SK-N-SH treated with all-trans-retinoic acid at 6 μM for 48 hours (cell line): ENCODE measurements at regions not wholly inside any gene's neighbourhood (a gene's known extent, or its start where the extent isn't known, plus 50 kb on each side); places are given as distances from the start of the nearest gene placed in this dataset.

Source experiments
- ATAC-seq: fragments of 200-7000 bp; cut with Tn5 transposase; 3 replicates; pipeline ENCODE4 v1.9.1; 2020; ENCODE audit warnings: mild to moderate bottlenecking, moderate library complexity
- ARNTL ChIP-seq: fragments of 450-650 bp; formaldehyde crosslinking; IDR thresholded peaks from 2 replicates; pipeline ENCODE4 v1.5.0; 2020; ENCODE audit warnings: low read depth, mild to moderate bottlenecking, moderate library complexity, borderline replicate concordance
- CSRNP3 ChIP-seq: fragments of 250-450 bp; sonication (Bioruptor Pico); IDR thresholded peaks from 2 replicates; pipeline ENCODE4 v1.5.1; 2021; ENCODE audit warnings: mild to moderate bottlenecking, moderate library complexity
- ESRRG ChIP-seq: fragments of 250-450 bp; sonication (Bioruptor Pico); IDR thresholded peaks from 2 replicates; pipeline ENCODE4 v1.6.1; 2021; ENCODE audit warnings: mild to moderate bottlenecking
- GLIS3 ChIP-seq: fragments of 250-450 bp; sonication (Bioruptor Pico); IDR thresholded peaks from 2 replicates; pipeline ENCODE4 v1.5.0; 2020; ENCODE audit warnings: mild to moderate bottlenecking, moderate library complexity
- OSR1 ChIP-seq: fragments of 250-450 bp; sonication (Bioruptor Pico); IDR thresholded peaks from 2 replicates; pipeline ENCODE4 v1.8.0; 2022; ENCODE audit warnings: moderate library complexity, mild to moderate bottlenecking, inconsistent platforms
- PATZ1 ChIP-seq: fragments of 250-450 bp; sonication (Bioruptor Pico); IDR thresholded peaks from 2 replicates; pipeline ENCODE4 v1.8.0; 2020; ENCODE audit warnings: mild to moderate bottlenecking, moderate library complexity, borderline replicate concordance
- PPARA ChIP-seq: fragments of 250-450 bp; sonication (Bioruptor Pico); IDR thresholded peaks from 2 replicates; pipeline ENCODE4 v1.5.0; 2020; ENCODE audit warnings: mild to moderate bottlenecking, borderline replicate concordance
- RARB ChIP-seq: fragments of 250-450 bp; sonication (Bioruptor Pico); IDR thresholded peaks from 2 replicates; pipeline ENCODE4 v1.8.0; 2021; ENCODE audit warnings: mild to moderate bottlenecking, moderate library complexity
- SNAI2 ChIP-seq: fragments of 250-450 bp; sonication (Bioruptor Pico); IDR thresholded peaks from 2 replicates; pipeline ENCODE4 v1.5.0; 2020; ENCODE audit warnings: mild to moderate bottlenecking, moderate library complexity
- TOX ChIP-seq: fragments of 250-450 bp; sonication (Bioruptor Pico); IDR thresholded peaks from 2 replicates; pipeline ENCODE4 v1.8.0; 2021; ENCODE audit warnings: mild to moderate bottlenecking, moderate library complexity, borderline replicate concordance
- ZC3H10 ChIP-seq: fragments of 250-450 bp; sonication (Bioruptor Pico); IDR thresholded peaks from 2 replicates; pipeline ENCODE4 v1.5.1; 2021; ENCODE audit warnings: mild to moderate bottlenecking, moderate library complexity
- ZFP3 ChIP-seq: fragments of 250-450 bp; sonication (Bioruptor Pico); IDR thresholded peaks from 2 replicates; pipeline ENCODE4 v1.5.0; 2020; ENCODE audit warnings: mild to moderate bottlenecking, moderate library complexity
- ZFP30 ChIP-seq: fragments of 450-650 bp; formaldehyde crosslinking; IDR thresholded peaks from 2 replicates; pipeline ENCODE4 v1.5.0; 2022; ENCODE audit warnings: mild to moderate bottlenecking, moderate library complexity
- ZNF565 ChIP-seq: fragments of 450-650 bp; formaldehyde crosslinking; conservative IDR thresholded peaks from 2 replicates; pipeline ENCODE4 v1.5.0; 2020; ENCODE audit warnings: low read depth, mild to moderate bottlenecking, moderate library complexity
- ZNF8 ChIP-seq: fragments of 450-650 bp; formaldehyde crosslinking; IDR thresholded peaks from 2 replicates; pipeline ENCODE4 v1.5.0; 2020; ENCODE audit warnings: mild to moderate bottlenecking, moderate library complexity
- TF ChIP-seq, protein P1 (sequence below): fragments of 250-450 bp; sonication (Bioruptor Pico); IDR thresholded peaks from 2 replicates; pipeline ENCODE4 v1.5.0; 2020; ENCODE audit warnings: mild to moderate bottlenecking, moderate library complexity
- TF ChIP-seq, protein P2 (sequence below): fragments of 250-450 bp; sonication (Bioruptor Pico); IDR thresholded peaks from 2 replicates; pipeline ENCODE4 v1.5.1; 2020; ENCODE audit warnings: low read depth, mild to moderate bottlenecking, moderate library complexity
- TF ChIP-seq, protein P3 (sequence below): fragments of 250-450 bp; sonication (Bioruptor Pico); IDR thresholded peaks from 2 replicates; pipeline ENCODE4 v1.8.0; 2021; ENCODE audit warnings: low read depth, mild to moderate bottlenecking, moderate library complexity, borderline replicate concordance

GRCh38 chr12:125381373-125381772 is 316.1 kb downstream of the AACS start:
- TF ChIP-seq ESRRG: no peak
- no peak for TF ChIP-seq ZNF8 (CRISPR knock-in tag)
- TF ChIP-seq, protein P1, sequence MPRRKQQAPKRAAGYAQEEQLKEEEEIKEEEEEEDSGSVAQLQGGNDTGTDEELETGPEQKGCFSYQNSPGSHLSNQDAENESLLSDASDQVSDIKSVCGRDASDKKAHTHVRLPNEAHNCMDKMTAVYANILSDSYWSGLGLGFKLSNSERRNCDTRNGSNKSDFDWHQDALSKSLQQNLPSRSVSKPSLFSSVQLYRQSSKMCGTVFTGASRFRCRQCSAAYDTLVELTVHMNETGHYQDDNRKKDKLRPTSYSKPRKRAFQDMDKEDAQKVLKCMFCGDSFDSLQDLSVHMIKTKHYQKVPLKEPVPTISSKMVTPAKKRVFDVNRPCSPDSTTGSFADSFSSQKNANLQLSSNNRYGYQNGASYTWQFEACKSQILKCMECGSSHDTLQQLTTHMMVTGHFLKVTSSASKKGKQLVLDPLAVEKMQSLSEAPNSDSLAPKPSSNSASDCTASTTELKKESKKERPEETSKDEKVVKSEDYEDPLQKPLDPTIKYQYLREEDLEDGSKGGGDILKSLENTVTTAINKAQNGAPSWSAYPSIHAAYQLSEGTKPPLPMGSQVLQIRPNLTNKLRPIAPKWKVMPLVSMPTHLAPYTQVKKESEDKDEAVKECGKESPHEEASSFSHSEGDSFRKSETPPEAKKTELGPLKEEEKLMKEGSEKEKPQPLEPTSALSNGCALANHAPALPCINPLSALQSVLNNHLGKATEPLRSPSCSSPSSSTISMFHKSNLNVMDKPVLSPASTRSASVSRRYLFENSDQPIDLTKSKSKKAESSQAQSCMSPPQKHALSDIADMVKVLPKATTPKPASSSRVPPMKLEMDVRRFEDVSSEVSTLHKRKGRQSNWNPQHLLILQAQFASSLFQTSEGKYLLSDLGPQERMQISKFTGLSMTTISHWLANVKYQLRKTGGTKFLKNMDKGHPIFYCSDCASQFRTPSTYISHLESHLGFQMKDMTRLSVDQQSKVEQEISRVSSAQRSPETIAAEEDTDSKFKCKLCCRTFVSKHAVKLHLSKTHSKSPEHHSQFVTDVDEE (CRISPR knock-in tag): no peak

DNA sequence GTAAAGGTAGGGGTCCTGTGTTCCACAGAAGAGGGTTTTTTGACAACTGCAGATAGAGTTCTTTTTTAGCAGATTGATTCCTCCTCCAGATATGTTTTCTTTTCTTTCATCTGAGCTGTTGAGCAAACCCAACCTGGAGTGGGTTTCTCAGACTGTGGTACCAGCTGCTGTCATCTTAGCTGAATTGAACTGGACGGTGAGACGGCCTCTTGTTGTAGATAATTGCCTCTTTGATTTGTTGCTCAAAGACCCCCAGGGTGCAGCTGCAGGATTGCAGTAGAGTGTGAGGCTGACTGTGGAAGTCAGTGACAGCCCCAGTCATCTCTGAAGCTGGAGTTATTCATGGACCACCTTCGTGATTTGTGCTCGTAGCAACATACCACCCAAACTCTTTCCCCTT is 317.7 kb downstream of the AACS start:
- no peak for ATAC-seq
- no peak for TF ChIP-seq CSRNP3
- TF ChIP-seq PATZ1 (CRISPR knock-in tag): no peak
- no peak for TF ChIP-seq TOX (CRISPR knock-in tag)
- TF ChIP-seq, protein P2, sequence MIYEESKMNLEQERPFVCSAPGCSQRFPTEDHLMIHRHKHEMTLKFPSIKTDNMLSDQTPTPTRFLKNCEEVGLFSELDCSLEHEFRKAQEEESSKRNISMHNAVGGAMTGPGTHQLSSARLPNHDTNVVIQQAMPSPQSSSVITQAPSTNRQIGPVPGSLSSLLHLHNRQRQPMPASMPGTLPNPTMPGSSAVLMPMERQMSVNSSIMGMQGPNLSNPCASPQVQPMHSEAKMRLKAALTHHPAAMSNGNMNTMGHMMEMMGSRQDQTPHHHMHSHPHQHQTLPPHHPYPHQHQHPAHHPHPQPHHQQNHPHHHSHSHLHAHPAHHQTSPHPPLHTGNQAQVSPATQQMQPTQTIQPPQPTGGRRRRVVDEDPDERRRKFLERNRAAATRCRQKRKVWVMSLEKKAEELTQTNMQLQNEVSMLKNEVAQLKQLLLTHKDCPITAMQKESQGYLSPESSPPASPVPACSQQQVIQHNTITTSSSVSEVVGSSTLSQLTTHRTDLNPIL (CRISPR knock-in tag): no peak
- no peak for TF ChIP-seq SNAI2 (CRISPR knock-in tag)
- no peak for TF ChIP-seq ZC3H10
- TF ChIP-seq GLIS3 (CRISPR knock-in tag): no peak
- no peak for TF ChIP-seq OSR1
- no peak for TF ChIP-seq PPARA (CRISPR knock-in tag)
- no peak for TF ChIP-seq ARNTL
- TF ChIP-seq ZFP30: no peak
- TF ChIP-seq ESRRG: no peak
- TF ChIP-seq, all 23 proteins: peak for 0

More at GRCh38 chr12:125381373-125381772, 316.1 kb downstream of the AACS start:
- ATAC-seq: no peak

GRCh38 chr12:125386652-125387051 is 321.4 kb downstream of the AACS start:
- TF ChIP-seq ZNF565 (CRISPR knock-in tag) (no peak), OSR1 (no peak), GLIS3 (CRISPR knock-in tag) (no peak), ZFP3 (no peak), ZFP30 (no peak), TOX (CRISPR knock-in tag) (no peak), ZNF8 (CRISPR knock-in tag) (no peak), RARB (CRISPR knock-in tag) (no peak), PATZ1 (CRISPR knock-in tag) (no peak)
- TF ChIP-seq, protein P1 (CRISPR knock-in tag): no peak
- TF ChIP-seq, protein P3, sequence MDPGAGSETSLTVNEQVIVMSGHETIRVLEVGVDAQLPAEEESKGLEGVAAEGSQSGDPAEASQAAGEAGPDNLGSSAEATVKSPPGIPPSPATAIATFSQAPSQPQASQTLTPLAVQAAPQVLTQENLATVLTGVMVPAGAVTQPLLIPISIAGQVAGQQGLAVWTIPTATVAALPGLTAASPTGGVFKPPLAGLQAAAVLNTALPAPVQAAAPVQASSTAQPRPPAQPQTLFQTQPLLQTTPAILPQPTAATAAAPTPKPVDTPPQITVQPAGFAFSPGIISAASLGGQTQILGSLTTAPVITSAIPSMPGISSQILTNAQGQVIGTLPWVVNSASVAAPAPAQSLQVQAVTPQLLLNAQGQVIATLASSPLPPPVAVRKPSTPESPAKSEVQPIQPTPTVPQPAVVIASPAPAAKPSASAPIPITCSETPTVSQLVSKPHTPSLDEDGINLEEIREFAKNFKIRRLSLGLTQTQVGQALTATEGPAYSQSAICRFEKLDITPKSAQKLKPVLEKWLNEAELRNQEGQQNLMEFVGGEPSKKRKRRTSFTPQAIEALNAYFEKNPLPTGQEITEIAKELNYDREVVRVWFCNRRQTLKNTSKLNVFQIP (CRISPR knock-in tag): no peak
- TF ChIP-seq, protein P2 (CRISPR knock-in tag): no peak
- TF ChIP-seq, all 23 proteins: peak for 0
- no peak for ATAC-seq
